ENCODE measurements at regions not wholly inside any gene's neighbourhood (a gene's known extent, or its start where the extent isn't known, plus 50 kb on each side); places are given as distances from the start of the nearest gene placed in this dataset.

GRCh38 chrX:113429011-113429410, 588.4 kb upstream of the AMOT start:
- TF ChIP-seq POLR2A (IDR thresholded peaks at IDR 0.05; ENCODE audit: low read length) (no peak), GATA1 (IDR thresholded peaks at IDR 0.05; ENCODE audit: low read depth, low read length) (no peak)

Measured in erythroblast (primary cell).